ENCODE measurements at regions not wholly inside any gene's neighbourhood (a gene's known extent, or its start where the extent isn't known, plus 50 kb on each side); places are given as distances from the start of the nearest gene placed in this dataset.
"Not testable (repeated sequence)": the region's sequence is repeated elsewhere in the genome, so short reads cannot be mapped to it uniquely, and the experiment has no call there.

GRCh38 chr10:29229258-29229705 is 59.6 kb upstream of the LYZL1 start:
- DNase-seq: no peak

DNA sequence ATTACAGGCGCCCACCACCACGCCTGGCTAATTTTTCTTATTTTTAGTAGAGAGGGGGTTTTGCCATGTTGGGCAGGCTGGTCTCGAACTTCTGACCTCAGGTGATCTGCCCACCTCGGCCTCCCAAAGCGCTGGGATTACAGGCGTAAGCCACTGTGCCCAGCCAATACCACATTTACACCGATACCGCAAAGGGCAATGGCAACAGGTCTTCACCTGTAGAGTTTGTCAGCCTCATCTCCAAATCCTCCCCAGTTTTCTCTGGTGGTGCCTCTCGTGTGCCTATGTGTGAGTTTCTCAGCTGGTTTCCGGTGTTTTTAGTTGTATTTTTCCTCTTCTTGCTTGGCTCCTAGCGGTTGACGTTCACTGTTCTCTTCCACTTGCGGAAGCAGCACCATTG is 52.0 kb upstream of the LYZL1 start:
- DNase-seq: not testable (repeated sequence)

GRCh38 chr10:29237786-29238185 is 51.1 kb upstream of the LYZL1 start:
- no peak for DNase-seq

- no peak for DNase-seq
These were observed 50.2 kb upstream of the LYZL1 start for GRCh38 chr10:29238523-29239135.

Data from T1000 (cell line).